Hepatocyte (in vitro differentiated cells): ENCODE measurements at regions not wholly inside any gene's neighbourhood (a gene's known extent, or its start where the extent isn't known, plus 50 kb on each side); places are given as distances from the start of the nearest gene placed in this dataset.

Source experiments
- DNase-seq: peaks from one replicate; pipeline ENCODE4 v3.0.0-alpha.2; 2016; ENCODE audit warnings: low spot score
- H2AFZ ChIP-seq: fragments of 200-600 bp; sonication (generic); 2 replicates; pipeline ENCODE4 v1.6.0; 2016; ENCODE audit warnings: antibody characterized with exemption, mild to moderate bottlenecking
- H3K27ac ChIP-seq: fragments of 200-600 bp; sonication (generic); 2 replicates; pipeline ENCODE4 v1.5.1; 2016; ENCODE audit warnings: mild to moderate bottlenecking
- H3K27me3 ChIP-seq: fragments of 200-600 bp; sonication (generic); 2 replicates; pipeline ENCODE4 v1.6.1; 2016
- H3K36me3 ChIP-seq: fragments of 200-600 bp; sonication (generic); replicated peaks from 2 replicates; pipeline ENCODE4 v1.5.1; 2016; ENCODE audit warnings: low read depth; ENCODE audit not compliant: insufficient read depth
- H3K4me1 ChIP-seq: fragments of 200-600 bp; sonication (generic); 2 replicates; pipeline ENCODE4 v1.5.1; 2016; ENCODE audit warnings: mild to moderate bottlenecking, moderate library complexity; ENCODE audit not compliant: insufficient read depth
- H3K4me2 ChIP-seq: fragments of 200-600 bp; sonication (generic); 2 replicates; pipeline ENCODE4 v1.6.0; 2016
- H3K4me3 ChIP-seq: fragments of 200-600 bp; sonication (generic); 2 replicates; pipeline ENCODE4 v1.5.1; 2016; ENCODE audit warnings: mild to moderate bottlenecking
- H3K79me2 ChIP-seq: fragments of 200-600 bp; sonication (generic); 2 replicates; pipeline ENCODE4 v1.6.0; 2017; ENCODE audit warnings: mild to moderate bottlenecking
- H3K9me2 ChIP-seq: fragments of 200-600 bp; sonication (generic); replicated peaks from 2 replicates; pipeline ENCODE4 v1.6.0; 2017; ENCODE audit warnings: mild to moderate bottlenecking; ENCODE audit not compliant: insufficient read depth
- H3K9me3 ChIP-seq: fragments of 200-600 bp; sonication (generic); 2 replicates; pipeline ENCODE4 v1.5.1; 2016; ENCODE audit warnings: low read depth, mild to moderate bottlenecking
- H4K20me1 ChIP-seq: fragments of 200-600 bp; sonication (generic); 2 replicates; pipeline ENCODE4 v1.6.0; 2016; ENCODE audit warnings: mild to moderate bottlenecking; ENCODE audit not compliant: insufficient read depth, poor library complexity, severe bottlenecking
- CTCF ChIP-seq: fragments of 200-600 bp; sonication (generic); IDR thresholded peaks from 2 replicates; pipeline ENCODE4 v1.5.1; 2016; ENCODE audit warnings: antibody characterized with exemption, mild to moderate bottlenecking; ENCODE audit not compliant: poor library complexity
- EZH2 ChIP-seq: fragments of 200-600 bp; sonication (generic); IDR thresholded peaks from 2 replicates; pipeline ENCODE4 v1.6.1; 2016; ENCODE audit warnings: antibody characterized with exemption, mild to moderate bottlenecking, borderline replicate concordance
- EZH2phosphoT487 ChIP-seq: fragments of 200-600 bp; sonication (generic); IDR thresholded peaks from one replicate; pipeline ENCODE4 v1.6.1; 2018; ENCODE audit warnings: antibody characterized with exemption, mild to moderate bottlenecking, low read depth, moderate library complexity; ENCODE audit not compliant: unreplicated experiment, severe bottlenecking
- WGBS: methylation state at CpG from one replicate; pipeline ENCODE4 v1.1.6; 2016; ENCODE audit warnings: low lambda C conversion rate; ENCODE audit errors: missing lambda C conversion rate; 5-methylcytosine and 5-hydroxymethylcytosine counted together

GRCh38 chr12:107906707-107907106 lies 132.2 kb downstream of the ASCL4 start:
- Histone ChIP-seq H3K9me3 (no peaks in the 10 kb centered on the region), H3K4me1 (peaks cover 3% of the 10 kb centered on the region), H3K36me3 (no peaks in the 10 kb centered on the region), H2AFZ (no peak overlapping the region), H3K27ac (no peak overlapping the region), H3K27me3 (peaks cover 70% of the 10 kb centered on the region), H3K4me3 (no peak overlapping the region), H3K79me2 (no peaks in the 10 kb centered on the region), H4K20me1 (no peaks in the 10 kb centered on the region), H3K9me2 (no peaks in the 10 kb centered on the region), H3K4me2 (no peak overlapping the region)
- 74% methylated on average over 4 of the region's 4 CpGs for WGBS
- no peak for TF ChIP-seq EZH2
- no peak for TF ChIP-seq EZH2phosphoT487
- no peak for TF ChIP-seq CTCF
- DNase-seq, result no peak

DNA sequence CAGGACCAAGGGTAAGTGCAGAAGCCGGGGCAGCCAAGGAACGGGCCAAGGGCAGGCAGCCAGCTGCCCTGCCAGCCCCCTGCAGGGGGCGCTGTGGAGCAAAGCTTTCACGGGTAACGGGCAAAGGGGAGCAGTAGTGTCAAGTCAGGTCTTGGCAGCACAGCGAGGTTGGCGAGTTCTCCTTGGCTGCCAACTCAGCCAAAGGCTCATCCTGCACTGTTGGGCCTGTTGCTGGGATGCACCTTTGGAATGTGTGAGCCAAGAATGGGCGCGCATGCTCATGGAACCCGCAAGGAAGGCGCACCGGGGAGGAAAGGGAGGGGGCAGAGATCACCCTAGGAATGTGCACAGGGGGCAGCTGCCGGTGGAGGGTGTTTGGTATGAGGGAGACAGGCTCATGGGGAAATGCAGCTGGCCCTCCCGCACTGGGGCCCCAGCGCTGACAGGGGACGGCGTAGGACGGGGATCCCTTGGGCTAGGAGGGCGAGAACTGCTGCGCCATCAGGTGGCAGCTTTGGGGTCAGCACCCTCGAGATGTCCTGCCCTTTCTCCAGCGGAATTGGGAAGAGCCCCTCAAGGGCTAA lies 138.0 kb downstream of the ASCL4 start:
- H3K36me3 ChIP-seq, result no peaks in the 10 kb centered on the region
- TF ChIP-seq CTCF (peak; percentile 51), EZH2 (no peak)
- H3K4me3 ChIP-seq, result no peak overlapping the region
- H3K9me3 ChIP-seq, result no peaks in the 10 kb centered on the region
- H3K27ac ChIP-seq, result no peak overlapping the region
- H2AFZ ChIP-seq, result no peak overlapping the region
- WGBS, result 6% methylated on average over 22 of the region's 22 CpGs
- H3K27me3 ChIP-seq, result peaks cover 27% of the 10 kb centered on the region
- no peaks in the 10 kb centered on the region for H3K9me2 ChIP-seq
- H3K4me1 ChIP-seq, result no peaks in the 10 kb centered on the region
- H4K20me1 ChIP-seq, result no peaks in the 10 kb centered on the region
- peak; percentile 34 for DNase-seq
- peak overlapping the region; percentile 66 for H3K4me2 ChIP-seq
- no peaks in the 10 kb centered on the region for H3K79me2 ChIP-seq

DNA sequence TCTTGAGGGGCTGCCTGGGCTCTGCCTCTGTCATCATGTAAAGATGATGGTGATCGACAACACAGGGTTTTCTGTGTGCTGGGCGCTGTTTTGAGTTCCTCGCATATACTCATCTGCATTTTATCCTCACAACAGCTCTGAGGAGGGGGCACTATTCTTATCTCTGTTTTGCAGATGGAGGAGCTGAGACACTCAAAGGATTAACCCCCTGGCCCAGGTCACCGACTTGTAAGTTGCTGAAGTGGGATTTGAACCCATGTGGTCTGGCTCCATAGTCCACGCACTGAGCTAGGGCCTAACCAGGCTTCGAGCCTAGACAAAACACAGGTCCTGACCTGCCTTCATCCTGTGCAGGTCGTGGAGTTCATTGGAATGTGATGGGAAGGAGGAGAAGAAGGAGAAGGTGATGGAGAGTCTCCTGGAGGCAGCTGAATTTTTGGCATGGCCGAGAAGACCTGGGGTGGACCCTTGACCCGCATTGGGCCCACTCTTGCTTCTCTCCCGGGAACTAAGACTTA lies 140.0 kb downstream of the ASCL4 start:
- Histone ChIP-seq H3K9me2 (no peaks in the 10 kb centered on the region), H3K4me2 (no peak overlapping the region), H3K4me3 (no peak overlapping the region), H3K27ac (no peak overlapping the region), H3K36me3 (no peaks in the 10 kb centered on the region), H3K4me1 (no peaks in the 10 kb centered on the region), H2AFZ (no peak overlapping the region), H3K79me2 (no peaks in the 10 kb centered on the region), H3K27me3 (peaks cover 15% of the 10 kb centered on the region), H4K20me1 (no peaks in the 10 kb centered on the region), H3K9me3 (no peaks in the 10 kb centered on the region)
- no peak for TF ChIP-seq EZH2phosphoT487
- TF ChIP-seq EZH2, result no peak
- TF ChIP-seq CTCF, result no peak
- no peak for DNase-seq
- 65% methylated on average over 10 of the region's 10 CpGs for WGBS
